H9 (cell line): ENCODE measurements at regions not wholly inside any gene's neighbourhood (a gene's known extent, or its start where the extent isn't known, plus 50 kb on each side); places are given as distances from the start of the nearest gene placed in this dataset.

Source experiments
- DNase-seq: peaks from one replicate; pipeline ENCODE4 v3.0.0-alpha.2; 2017
- H2AFZ ChIP-seq: one replicate; pipeline ENCODE4 v1.6.1; 2013; ENCODE audit warnings: mild to moderate bottlenecking, low read length, control low read depth, moderate library complexity
- H2AK5ac ChIP-seq: 2 replicates; pipeline ENCODE4 v1.6.1; 2013; ENCODE audit warnings: low read length, control low read depth, mixed read lengths; ENCODE audit not compliant: insufficient read length
- H2BK120ac ChIP-seq: one replicate; pipeline ENCODE4 v1.6.1; 2013; ENCODE audit warnings: low read depth, mild to moderate bottlenecking, low read length, control low read depth, inconsistent platforms; ENCODE audit not compliant: poor library complexity, severe bottlenecking
- H2BK12ac ChIP-seq: 2 replicates; pipeline ENCODE4 v1.6.1; 2013; ENCODE audit warnings: low read length, control low read depth, mixed read lengths, low read depth; ENCODE audit not compliant: insufficient read length
- H2BK15ac ChIP-seq: 2 replicates; pipeline ENCODE4 v1.6.1; 2013; ENCODE audit warnings: low read depth, low read length, control low read depth
- H2BK20ac ChIP-seq: one replicate; pipeline ENCODE4 v1.6.1; 2013; ENCODE audit warnings: low read depth, mild to moderate bottlenecking, low read length, control low read depth, inconsistent platforms; ENCODE audit not compliant: poor library complexity, severe bottlenecking
- H2BK5ac ChIP-seq: 2 replicates; pipeline ENCODE4 v1.6.1; 2013; ENCODE audit warnings: low read length, control low read depth, mixed read lengths; ENCODE audit not compliant: insufficient read length
- H3K14ac ChIP-seq: 2 replicates; pipeline ENCODE4 v1.6.1; 2013; ENCODE audit warnings: low read length, control low read depth; ENCODE audit not compliant: insufficient read depth
- H3K18ac ChIP-seq: 2 replicates; pipeline ENCODE4 v1.6.1; 2013; ENCODE audit warnings: low read depth, mild to moderate bottlenecking, mixed read lengths, low read length, control low read depth; ENCODE audit not compliant: insufficient read length
- H3K23ac ChIP-seq: 2 replicates; pipeline ENCODE4 v1.6.1; 2013; ENCODE audit warnings: low read length, control low read depth, mixed read lengths, low read depth; ENCODE audit not compliant: insufficient read length
- H3K23me2 ChIP-seq: 2 replicates; pipeline ENCODE4 v1.6.1; 2013; ENCODE audit warnings: low read depth, mild to moderate bottlenecking, mixed read lengths, low read length, control low read depth; ENCODE audit not compliant: insufficient read length, poor library complexity, severe bottlenecking
- H3K27ac ChIP-seq: 2 replicates; pipeline ENCODE4 v1.5.1; 2013; ENCODE audit warnings: low read length, control low read depth, mixed read lengths, low read depth; ENCODE audit not compliant: insufficient read length
- H3K27me3 ChIP-seq: 2 replicates; pipeline ENCODE4 v1.6.1; 2013; ENCODE audit warnings: low read length, control low read depth, inconsistent platforms; ENCODE audit not compliant: insufficient read depth
- H3K4ac ChIP-seq: 2 replicates; pipeline ENCODE4 v1.6.1; 2013; ENCODE audit warnings: low read depth, mild to moderate bottlenecking, control low read depth, inconsistent platforms, low read length, moderate library complexity
- H3K4me1 ChIP-seq: 2 replicates; pipeline ENCODE4 v1.6.1; 2013; ENCODE audit warnings: low read length, control low read depth, inconsistent platforms; ENCODE audit not compliant: insufficient read depth
- H3K4me2 ChIP-seq: 2 replicates; pipeline ENCODE4 v1.6.1; 2013; ENCODE audit warnings: low read length, control low read depth, mixed read lengths; ENCODE audit not compliant: insufficient read length, insufficient read depth
- H3K56ac ChIP-seq: 2 replicates; pipeline ENCODE4 v1.6.1; 2013; ENCODE audit warnings: low read depth, mild to moderate bottlenecking, mixed read lengths, low read length, control low read depth; ENCODE audit not compliant: insufficient read length
- H3K79me1 ChIP-seq: 2 replicates; pipeline ENCODE4 v1.6.1; 2013; ENCODE audit warnings: low read depth, mild to moderate bottlenecking, moderate library complexity, low read length, control low read depth, inconsistent platforms; ENCODE audit not compliant: insufficient read depth, poor library complexity, severe bottlenecking
- H3K79me2 ChIP-seq: 2 replicates; pipeline ENCODE4 v1.6.1; 2013; ENCODE audit warnings: low read length, control low read depth, inconsistent platforms; ENCODE audit not compliant: insufficient read depth
- H3K9ac ChIP-seq: 2 replicates; pipeline ENCODE4 v1.6.1; 2013; ENCODE audit warnings: low read length, control low read depth, mixed read lengths; ENCODE audit not compliant: insufficient read length; ENCODE audit errors: extremely low read depth
- H3K9me3 ChIP-seq: one replicate; pipeline ENCODE4 v1.6.1; 2013; ENCODE audit warnings: low read depth, low read length, inconsistent platforms; ENCODE audit not compliant: control insufficient read depth
- H3T11ph ChIP-seq: one replicate; pipeline ENCODE4 v1.6.1; 2013; ENCODE audit warnings: mild to moderate bottlenecking, low read length, control low read depth, inconsistent platforms
- H4K20me1 ChIP-seq: one replicate; pipeline ENCODE4 v1.6.1; 2013; ENCODE audit not compliant: control insufficient read depth, insufficient read length, insufficient read depth
- H4K5ac ChIP-seq: 2 replicates; pipeline ENCODE4 v1.6.1; 2013; ENCODE audit warnings: low read depth, mild to moderate bottlenecking, mixed read lengths, low read length, control low read depth; ENCODE audit not compliant: insufficient read length
- H4K8ac ChIP-seq: replicated peaks from 2 replicates; pipeline ENCODE4 v1.6.1; 2013; ENCODE audit warnings: low read length, control low read depth, mixed read lengths, low read depth; ENCODE audit not compliant: insufficient read length
- H4K91ac ChIP-seq: 2 replicates; pipeline ENCODE4 v1.6.1; 2013; ENCODE audit warnings: low read depth, mild to moderate bottlenecking, moderate library complexity, mixed read lengths, low read length, control low read depth; ENCODE audit not compliant: insufficient read length
- H3K27ac Mint-ChIP-seq, 3 experiments: 2 replicates in 2 of 3; 3 replicates in 1 of 3; pipeline ENCODE4 v1.8.0; 2020 to 2021; ENCODE audit warnings: mixed read lengths in 3 of 3, mild to moderate bottlenecking in 1 of 3, moderate library complexity in 1 of 3
- H3K27me3 Mint-ChIP-seq: 2 replicates; pipeline ENCODE4 v1.8.0; 2021; ENCODE audit warnings: low read depth, mild to moderate bottlenecking, moderate library complexity, mixed read lengths
- H3K36me3 Mint-ChIP-seq, 3 experiments: 2 replicates in 2 of 3; 3 replicates in 1 of 3; pipeline ENCODE4 v1.8.0; 2020 to 2021; ENCODE audit warnings: low read depth in 3 of 3, mixed read lengths in 3 of 3; ENCODE audit not compliant: insufficient read depth in 1 of 3
- H3K4me1 Mint-ChIP-seq, 2 experiments: 2 replicates each; pipeline ENCODE4 v1.8.0; 2020; ENCODE audit warnings: mixed read lengths in 2 of 2
- H3K4me3 Mint-ChIP-seq, 2 experiments: 2 replicates in 1 of 2; 3 replicates in 1 of 2; pipeline ENCODE4 v1.8.0; 2020 to 2021; ENCODE audit warnings: mild to moderate bottlenecking in 2 of 2, mixed read lengths in 2 of 2, moderate library complexity in 1 of 2
- H3K9me3 Mint-ChIP-seq, 2 experiments: 2 replicates in 1 of 2; 3 replicates in 1 of 2; pipeline ENCODE4 v1.8.0; 2020; ENCODE audit warnings: mild to moderate bottlenecking in 2 of 2, mixed read lengths in 2 of 2, moderate library complexity in 1 of 2
- WGBS: extraction: QIAGEN DNeasy Blood & Tissue Kit; methylation state at CpG from one replicate; pipeline ENCODE4 v1.1.7; 2013; ENCODE audit warnings: missing lambda C conversion rate, low lambda C conversion rate, mixed read lengths; ENCODE audit not compliant: insufficient read length; ENCODE audit errors: extremely low coverage; 5-methylcytosine and 5-hydroxymethylcytosine counted together
- TF ChIP-seq, protein P1 (sequence below): fragments of 200-600 bp; sonication (generic); conservative IDR thresholded peaks from 3 replicates; pipeline ENCODE4 v1.8.0; 2021; ENCODE audit warnings: antibody characterized with exemption, mild to moderate bottlenecking

DNA sequence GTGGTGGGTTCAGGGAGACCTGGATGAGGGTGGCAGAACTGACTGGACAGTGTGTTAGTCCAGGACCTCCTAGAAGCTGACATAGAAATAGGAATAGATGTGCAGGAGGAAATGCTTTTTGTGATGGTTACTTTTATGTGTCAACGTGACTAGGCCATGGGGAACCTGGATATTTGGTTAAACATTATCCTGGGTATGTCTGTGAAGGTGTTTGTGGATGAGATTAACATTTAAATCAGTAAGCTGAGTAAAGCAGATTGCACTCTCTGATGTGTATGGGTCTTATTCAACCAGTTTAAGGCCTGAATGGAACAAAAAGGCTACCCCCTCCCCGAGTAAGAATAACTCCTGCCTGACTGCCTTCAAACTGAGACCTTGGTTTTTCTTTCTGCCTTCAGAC is 219.3 kb downstream of the DHX35 start:
- Histone ChIP-seq H2BK5ac (no peak overlapping the region), H2BK15ac (no peak overlapping the region), H3K23ac (no peak overlapping the region), H3K56ac (no peak overlapping the region), H2BK120ac (no peak overlapping the region), H3T11ph (no peak overlapping the region), H4K5ac (no peak overlapping the region), H3K9me3 (no peaks in the 10 kb centered on the region), H3K27me3 (no peaks in the 10 kb centered on the region), H3K9ac (no peak overlapping the region), H4K8ac (no peak overlapping the region), H2AFZ (no peak overlapping the region), H3K79me1 (no peaks in the 10 kb centered on the region), H2BK20ac (no peak overlapping the region), H4K20me1 (no peaks in the 10 kb centered on the region), H3K18ac (no peak overlapping the region), H3K4me2 (no peak overlapping the region), H3K4ac (no peak overlapping the region), H2BK12ac (no peak overlapping the region), H3K27ac (no peak overlapping the region), H3K23me2 (no peaks in the 10 kb centered on the region), H3K4me1 (no peaks in the 10 kb centered on the region), H3K14ac (no peak overlapping the region), H2AK5ac (no peak overlapping the region), H3K79me2 (no peaks in the 10 kb centered on the region), H4K91ac (no peak overlapping the region)
- Mint-ChIP-seq H3K36me3 (peaks cover 0 to 7% (median 0%) of the 10 kb centered on the region in 3 experiments; a peak in 2 of 7 replicates), H3K27me3 (peaks cover 7% of the 10 kb centered on the region; the same call in 1 of the 2 replicates), H3K9me3 (peaks cover 4 to 14% of the 10 kb centered on the region in 2 experiments; a peak in 3 of 5 replicates), H3K4me1 (peaks cover 0 to 3% of the 10 kb centered on the region in 2 experiments; a peak in 1 of 4 replicates), H3K4me3 (no peak overlapping the region), H3K27ac (no peak overlapping the region)
- DNase-seq = no peak
- WGBS = no CpG with 5 or more reads among the region's 2 CpGs
- TF ChIP-seq, protein P1, sequence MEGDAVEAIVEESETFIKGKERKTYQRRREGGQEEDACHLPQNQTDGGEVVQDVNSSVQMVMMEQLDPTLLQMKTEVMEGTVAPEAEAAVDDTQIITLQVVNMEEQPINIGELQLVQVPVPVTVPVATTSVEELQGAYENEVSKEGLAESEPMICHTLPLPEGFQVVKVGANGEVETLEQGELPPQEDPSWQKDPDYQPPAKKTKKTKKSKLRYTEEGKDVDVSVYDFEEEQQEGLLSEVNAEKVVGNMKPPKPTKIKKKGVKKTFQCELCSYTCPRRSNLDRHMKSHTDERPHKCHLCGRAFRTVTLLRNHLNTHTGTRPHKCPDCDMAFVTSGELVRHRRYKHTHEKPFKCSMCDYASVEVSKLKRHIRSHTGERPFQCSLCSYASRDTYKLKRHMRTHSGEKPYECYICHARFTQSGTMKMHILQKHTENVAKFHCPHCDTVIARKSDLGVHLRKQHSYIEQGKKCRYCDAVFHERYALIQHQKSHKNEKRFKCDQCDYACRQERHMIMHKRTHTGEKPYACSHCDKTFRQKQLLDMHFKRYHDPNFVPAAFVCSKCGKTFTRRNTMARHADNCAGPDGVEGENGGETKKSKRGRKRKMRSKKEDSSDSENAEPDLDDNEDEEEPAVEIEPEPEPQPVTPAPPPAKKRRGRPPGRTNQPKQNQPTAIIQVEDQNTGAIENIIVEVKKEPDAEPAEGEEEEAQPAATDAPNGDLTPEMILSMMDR = no peak
